ENCODE measurements at regions not wholly inside any gene's neighbourhood (a gene's known extent, or its start where the extent isn't known, plus 50 kb on each side); places are given as distances from the start of the nearest gene placed in this dataset.
A peak's percentile ranks its signal among the peaks of the same experiment; 100 is the strongest.

DNA sequence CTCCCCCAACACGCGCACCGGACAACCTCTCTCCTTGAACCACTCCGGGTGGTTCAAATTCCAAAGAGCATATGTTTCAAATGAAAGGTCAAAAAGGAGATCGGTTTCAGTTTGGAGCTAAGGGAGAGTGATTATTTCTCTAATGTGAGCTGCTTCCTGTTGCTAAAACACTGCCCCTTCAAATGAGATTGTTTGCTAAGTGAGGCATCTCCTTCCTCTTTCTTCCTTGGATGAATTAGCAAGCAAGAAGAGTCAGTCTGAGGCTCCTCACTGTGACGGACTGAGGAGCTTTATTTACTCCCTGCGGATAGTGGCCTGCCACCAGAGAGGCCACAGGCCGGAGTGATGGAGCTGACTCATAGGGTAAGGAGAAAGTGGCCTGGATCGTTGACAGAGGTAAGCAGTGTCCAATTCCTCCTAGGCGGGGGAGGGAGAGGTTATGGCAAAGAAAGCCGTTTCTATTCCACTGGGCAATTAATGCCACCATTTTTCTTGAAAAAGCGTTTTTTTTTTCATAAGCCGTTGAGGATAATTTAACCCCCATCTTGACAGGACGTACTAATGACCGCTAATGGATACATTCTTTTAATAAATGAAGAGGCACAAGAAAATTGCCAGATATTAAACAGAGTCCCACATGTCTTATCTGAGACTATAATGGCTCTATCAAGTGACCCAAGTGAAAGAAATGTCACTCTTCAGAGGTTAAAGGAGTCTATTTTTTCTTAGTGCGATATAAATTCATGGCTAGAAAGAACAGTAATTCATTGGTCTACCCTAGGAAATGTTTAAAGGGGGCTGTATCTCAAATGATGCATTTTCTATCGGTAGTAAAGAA, 167.0 kb upstream of the ANKRD28 start:
- no peaks in the 10 kb centered on the region for H3K9me3 ChIP-seq (ENCODE audit: control insufficient read depth, insufficient read depth, low read length)
- no peak for ATAC-seq
- peaks cover 3% of the 10 kb centered on the region for H3K27me3 ChIP-seq (ENCODE audit: control insufficient read depth, insufficient read depth, low read length)
- TF ChIP-seq, protein P1, sequence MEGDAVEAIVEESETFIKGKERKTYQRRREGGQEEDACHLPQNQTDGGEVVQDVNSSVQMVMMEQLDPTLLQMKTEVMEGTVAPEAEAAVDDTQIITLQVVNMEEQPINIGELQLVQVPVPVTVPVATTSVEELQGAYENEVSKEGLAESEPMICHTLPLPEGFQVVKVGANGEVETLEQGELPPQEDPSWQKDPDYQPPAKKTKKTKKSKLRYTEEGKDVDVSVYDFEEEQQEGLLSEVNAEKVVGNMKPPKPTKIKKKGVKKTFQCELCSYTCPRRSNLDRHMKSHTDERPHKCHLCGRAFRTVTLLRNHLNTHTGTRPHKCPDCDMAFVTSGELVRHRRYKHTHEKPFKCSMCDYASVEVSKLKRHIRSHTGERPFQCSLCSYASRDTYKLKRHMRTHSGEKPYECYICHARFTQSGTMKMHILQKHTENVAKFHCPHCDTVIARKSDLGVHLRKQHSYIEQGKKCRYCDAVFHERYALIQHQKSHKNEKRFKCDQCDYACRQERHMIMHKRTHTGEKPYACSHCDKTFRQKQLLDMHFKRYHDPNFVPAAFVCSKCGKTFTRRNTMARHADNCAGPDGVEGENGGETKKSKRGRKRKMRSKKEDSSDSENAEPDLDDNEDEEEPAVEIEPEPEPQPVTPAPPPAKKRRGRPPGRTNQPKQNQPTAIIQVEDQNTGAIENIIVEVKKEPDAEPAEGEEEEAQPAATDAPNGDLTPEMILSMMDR (IDR thresholded peaks at IDR 0.05), result no peak
- Mint-ChIP-seq H3K4me3 (no peak overlapping the region), H3K27me3 (ENCODE audit: low read depth in 2 of 2) (peaks cover 8 to 15% of the 10 kb centered on the region in 2 donors), H3K36me3 (no peaks in the 10 kb centered on the region), H3K27ac (no peak overlapping the region), H3K9me3 (no peaks in the 10 kb centered on the region), H3K4me1 (no peaks in the 10 kb centered on the region)
- DNase-seq, result no peak
- H3K4me1 ChIP-seq (ENCODE audit: control insufficient read depth, insufficient read depth, low read length), result no peaks in the 10 kb centered on the region
- 80% methylated on average over 14 of the region's 17 CpGs for WGBS (ENCODE audit: insufficient coverage)
- intact Hi-C loops (cut with micrococcal nuclease), result no loop called here
- H3K4me3 ChIP-seq (ENCODE audit: low read length), result no peak overlapping the region
- H3K36me3 ChIP-seq (ENCODE audit: control insufficient read depth, insufficient read depth, low read length), result no peaks in the 10 kb centered on the region
- H3K27ac ChIP-seq (ENCODE audit: low read length), result no peak overlapping the region

DNA sequence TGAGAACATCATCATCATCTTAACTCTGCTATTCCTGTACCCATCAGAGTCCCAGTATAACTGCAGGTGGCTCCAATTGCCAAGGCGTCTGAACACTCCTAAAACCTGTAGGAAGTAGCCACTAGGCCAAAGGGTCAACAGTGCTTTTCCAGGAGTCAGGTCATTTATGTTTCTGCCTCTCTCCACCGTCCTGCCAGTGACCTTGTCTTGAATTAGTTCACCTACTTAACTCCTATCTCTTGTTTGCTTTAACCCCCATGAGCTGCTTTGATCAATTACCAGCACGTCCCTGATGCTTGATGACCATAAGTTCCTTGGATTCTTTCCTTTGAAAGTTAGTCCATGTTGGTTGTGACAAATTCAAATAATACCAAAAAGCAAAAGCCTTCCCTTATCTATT, 169.8 kb upstream of the ANKRD28 start:
- TF ChIP-seq, protein P1 (IDR thresholded peaks at IDR 0.05), result no peak
- ATAC-seq (no peak), DNase-seq (no peak)
- peaks cover 12 to 18% of the 10 kb centered on the region in 2 donors for H3K27me3 Mint-ChIP-seq (ENCODE audit: low read depth in 2 of 2)
- Histone ChIP-seq H3K9me3 (ENCODE audit: control insufficient read depth, insufficient read depth, low read length) (no peaks in the 10 kb centered on the region), H3K27ac (ENCODE audit: low read length) (no peak overlapping the region), H3K4me3 (ENCODE audit: low read length) (no peak overlapping the region), H3K27me3 (ENCODE audit: control insufficient read depth, insufficient read depth, low read length) (peaks cover 3% of the 10 kb centered on the region), H3K4me1 (ENCODE audit: control insufficient read depth, insufficient read depth, low read length) (no peaks in the 10 kb centered on the region), H3K36me3 (ENCODE audit: control insufficient read depth, insufficient read depth, low read length) (no peaks in the 10 kb centered on the region)
- WGBS (ENCODE audit: insufficient coverage), result 91% methylated on average over 3 of the region's 3 CpGs
- no peaks in the 10 kb centered on the region for H3K9me3 Mint-ChIP-seq
- no peaks in the 10 kb centered on the region for H3K36me3 Mint-ChIP-seq
- H3K27ac Mint-ChIP-seq, result no peak overlapping the region
- intact Hi-C loops (cut with micrococcal nuclease), result no loop called here
- H3K4me1 Mint-ChIP-seq, result no peaks in the 10 kb centered on the region
- no peak overlapping the region for H3K4me3 Mint-ChIP-seq

DNA sequence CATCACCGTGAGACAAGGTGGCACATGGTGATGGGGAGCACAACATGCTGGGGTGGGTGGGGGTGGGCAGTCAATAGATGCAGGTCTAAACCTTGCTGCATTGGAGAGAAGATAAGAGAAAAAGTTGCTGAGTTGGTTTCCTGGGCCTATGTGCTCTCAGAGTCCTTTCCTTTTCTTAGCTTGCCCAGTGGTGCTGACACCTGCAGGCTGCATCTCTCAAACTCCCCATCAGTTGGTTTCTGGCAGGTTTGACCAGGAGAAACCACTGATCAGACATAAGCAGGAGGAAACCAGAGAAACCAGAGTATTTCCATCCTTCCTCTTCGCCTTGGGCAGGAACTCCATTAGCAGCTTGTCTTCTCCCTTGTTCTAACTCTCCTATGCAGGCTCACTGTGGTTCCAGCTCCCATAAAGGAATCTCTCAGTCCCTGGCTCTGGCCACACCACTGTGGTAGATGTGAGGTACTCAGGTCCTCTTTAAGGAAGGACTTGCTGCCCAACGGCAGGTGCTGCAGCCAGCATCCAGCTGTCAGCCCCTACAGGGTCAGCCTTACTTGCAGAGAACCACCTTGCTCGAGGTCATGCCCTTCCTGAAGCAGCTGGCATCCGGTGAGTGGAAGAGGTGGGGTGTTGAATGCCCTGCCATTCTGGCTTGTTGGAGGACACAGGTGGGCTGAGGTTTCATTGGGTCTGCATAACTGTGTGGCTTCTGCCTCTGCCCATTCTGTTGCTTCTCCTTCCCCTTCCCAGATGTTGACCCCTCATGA, 172.3 kb upstream of the ANKRD28 start:
- no peak overlapping the region for H3K4me3 ChIP-seq (ENCODE audit: low read length)
- Mint-ChIP-seq H3K9me3 (no peaks in the 10 kb centered on the region), H3K4me1 (no peaks in the 10 kb centered on the region), H3K27ac (no peak overlapping the region), H3K4me3 (no peak overlapping the region), H3K27me3 (ENCODE audit: low read depth in 2 of 2) (peaks cover 8 to 11% of the 10 kb centered on the region in 2 donors), H3K36me3 (no peaks in the 10 kb centered on the region)
- 64% methylated on average over 5 of the region's 5 CpGs for WGBS (ENCODE audit: insufficient coverage)
- TF ChIP-seq, protein P1 (IDR thresholded peaks at IDR 0.05), result no peak
- DNase-seq (peak in 1 of 2 donors; percentile 7), ATAC-seq (no peak)
- H3K36me3 ChIP-seq (ENCODE audit: control insufficient read depth, insufficient read depth, low read length), result no peaks in the 10 kb centered on the region
- H3K4me1 ChIP-seq (ENCODE audit: control insufficient read depth, insufficient read depth, low read length), result no peaks in the 10 kb centered on the region
- intact Hi-C loops (cut with micrococcal nuclease), result no loop called here
- no peaks in the 10 kb centered on the region for H3K9me3 ChIP-seq (ENCODE audit: control insufficient read depth, insufficient read depth, low read length)
- no peaks in the 10 kb centered on the region for H3K27me3 ChIP-seq (ENCODE audit: control insufficient read depth, insufficient read depth, low read length)
- H3K27ac ChIP-seq (ENCODE audit: low read length), result no peak overlapping the region
